ENCODE measurements at regions not wholly inside any gene's neighbourhood (a gene's known extent, or its start where the extent isn't known, plus 50 kb on each side); places are given as distances from the start of the nearest gene placed in this dataset.
"Not testable (repeated sequence)": the region's sequence is repeated elsewhere in the genome, so short reads cannot be mapped to it uniquely, and the experiment has no call there.

DNA sequence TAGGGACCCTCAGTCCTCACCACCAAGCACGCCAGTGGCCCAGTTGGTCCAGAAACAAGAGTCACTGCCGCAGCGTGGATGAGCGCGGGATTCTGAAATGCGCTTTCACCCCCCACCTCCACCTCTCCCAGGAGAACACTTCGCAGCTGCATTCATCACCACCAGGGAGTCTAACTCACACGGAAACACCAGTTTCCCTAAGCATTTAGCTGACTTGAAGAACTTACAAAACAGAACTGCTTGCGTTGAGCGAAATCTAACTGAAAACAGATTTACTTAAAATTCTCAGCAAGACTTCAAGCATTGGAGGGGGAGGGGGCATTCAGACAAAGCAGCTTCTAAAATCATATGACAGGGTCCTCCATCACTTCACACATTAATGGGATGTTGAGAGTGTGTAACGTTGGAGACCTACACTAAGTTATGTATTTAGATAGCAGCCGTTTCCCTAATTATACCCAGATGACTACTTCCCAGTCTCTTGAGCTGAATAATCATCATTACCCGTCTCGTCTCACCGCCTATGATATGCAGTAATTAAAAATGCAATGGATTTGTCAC lies 258.2 kb upstream of the IRS2 start:
- DNase-seq, result peak; percentile 64

DNA sequence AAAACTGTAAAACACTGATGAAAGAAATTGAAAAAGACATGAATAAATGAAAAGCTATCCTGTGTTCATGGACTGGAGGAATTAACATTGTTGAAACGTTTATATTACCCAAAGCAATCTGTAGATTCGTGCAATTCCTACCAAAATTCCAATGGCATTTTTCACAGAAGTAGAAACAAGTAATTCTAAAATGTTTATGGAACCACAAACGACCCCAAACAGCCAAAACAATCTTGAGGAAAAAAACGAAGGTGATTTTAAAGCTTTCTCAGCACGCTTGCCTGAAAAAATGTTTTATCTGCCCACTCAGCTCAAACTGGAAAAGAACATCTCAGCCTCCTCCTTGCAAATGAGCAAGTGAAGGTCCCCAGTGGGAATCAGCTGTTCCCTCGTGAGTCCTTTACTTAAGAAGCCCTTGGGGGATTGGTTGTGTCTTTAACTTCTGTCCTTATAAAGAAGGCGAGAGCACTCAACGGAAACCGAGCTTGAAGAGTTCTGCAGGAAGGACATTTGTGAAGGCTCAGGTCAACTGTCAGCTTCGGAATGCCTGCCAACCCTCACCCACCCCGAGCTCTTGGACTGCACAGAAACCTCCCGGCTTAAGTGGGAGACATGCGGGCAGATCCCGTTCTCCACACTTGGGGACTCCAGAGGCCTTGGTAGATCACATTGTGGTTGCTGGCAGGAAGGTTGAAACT lies 256.0 kb upstream of the IRS2 start:
- no peak for DNase-seq

- not testable (repeated sequence) for DNase-seq
Observed at GRCh38 chr13:110041638-110042037, 255.3 kb upstream of the IRS2 start.

- DNase-seq, result no peak
Observed at GRCh38 chr13:110037925-110038573, 251.7 kb upstream of the IRS2 start.

- no peak for DNase-seq
Observed at GRCh38 chr13:110036060-110036459, 249.7 kb upstream of the IRS2 start.

- DNase-seq, result no peak
Observed at GRCh38 chr13:110034031-110034549, 247.7 kb upstream of the IRS2 start.

DNA sequence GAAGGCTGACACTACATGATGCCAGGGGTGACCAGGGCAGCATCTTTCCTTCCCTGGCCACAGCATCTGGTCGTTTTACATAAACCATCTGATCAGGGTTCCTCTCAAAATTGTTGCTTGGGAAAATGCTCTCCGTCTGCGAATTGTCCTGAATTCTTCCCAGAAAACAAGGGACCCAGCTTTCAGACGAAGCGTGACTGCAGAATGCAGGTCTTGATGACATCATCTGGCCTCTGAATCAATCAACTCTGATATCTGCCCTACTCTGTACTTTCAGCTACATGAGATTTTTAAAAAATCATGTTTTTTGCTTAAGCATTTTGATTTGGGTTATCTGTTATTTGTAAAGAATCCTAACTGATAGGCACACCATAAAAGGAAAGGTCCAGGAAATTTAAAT lies 246.6 kb upstream of the IRS2 start:
- DNase-seq, result no peak

- DNase-seq, result no peak
Observed at GRCh38 chr13:110030394-110030928, 244.1 kb upstream of the IRS2 start.

- DNase-seq, result no peak
Observed at GRCh38 chr13:110028838-110029621, 242.6 kb upstream of the IRS2 start.

DNA sequence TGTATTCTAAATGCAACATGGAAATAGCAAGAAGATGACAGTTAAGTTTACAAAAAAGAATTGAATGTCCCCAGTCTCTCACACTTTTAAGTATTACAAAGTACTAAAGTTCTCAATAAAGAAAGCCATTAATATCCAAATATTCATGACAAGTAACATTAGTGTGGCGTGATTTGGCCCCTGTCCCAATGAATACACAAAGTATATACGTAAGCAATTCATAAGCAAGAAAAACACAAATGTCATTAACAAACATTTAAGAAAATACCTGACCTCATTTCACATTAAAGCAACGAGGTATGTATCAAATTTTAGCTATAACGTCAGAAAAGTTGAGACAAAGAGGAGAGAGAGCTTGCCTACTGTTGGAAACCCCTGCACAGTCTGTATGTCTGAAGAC lies 241.9 kb upstream of the IRS2 start:
- no peak for DNase-seq

GRCh38 chr13:110027470-110028240 lies 241.3 kb upstream of the IRS2 start:
- no peak for DNase-seq

- DNase-seq, result no peak
Observed at GRCh38 chr13:110024645-110024980, 238.2 kb upstream of the IRS2 start.

- peak; percentile 67 for DNase-seq
Observed at GRCh38 chr13:110023729-110024644, 237.6 kb upstream of the IRS2 start.

GRCh38 chr13:110018009-110018408 lies 231.6 kb upstream of the IRS2 start:
- no peak for DNase-seq

DNA sequence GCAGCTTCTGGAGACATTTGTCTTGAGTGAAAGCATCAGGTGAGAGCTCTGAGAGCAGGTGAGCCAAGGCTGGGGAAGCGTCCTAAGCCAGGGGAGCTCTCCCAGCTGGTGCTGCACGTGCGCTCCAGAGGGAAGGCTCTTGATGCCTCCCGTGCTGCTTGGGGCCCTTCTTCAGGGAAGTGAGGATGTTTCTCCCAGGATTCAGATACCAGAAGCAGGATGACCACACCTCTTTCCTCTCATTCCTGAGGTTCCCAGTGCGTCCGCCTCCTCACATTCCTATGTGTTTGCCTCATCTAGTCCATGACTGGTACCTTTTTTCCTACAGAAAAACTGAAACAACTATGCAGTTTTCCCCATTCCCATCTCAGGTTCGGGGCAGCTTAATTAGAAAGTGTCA lies 231.0 kb upstream of the IRS2 start:
- DNase-seq, result no peak

- DNase-seq, result peak; percentile 59
Observed at GRCh38 chr13:110015253-110015652, 228.9 kb upstream of the IRS2 start.

DNA sequence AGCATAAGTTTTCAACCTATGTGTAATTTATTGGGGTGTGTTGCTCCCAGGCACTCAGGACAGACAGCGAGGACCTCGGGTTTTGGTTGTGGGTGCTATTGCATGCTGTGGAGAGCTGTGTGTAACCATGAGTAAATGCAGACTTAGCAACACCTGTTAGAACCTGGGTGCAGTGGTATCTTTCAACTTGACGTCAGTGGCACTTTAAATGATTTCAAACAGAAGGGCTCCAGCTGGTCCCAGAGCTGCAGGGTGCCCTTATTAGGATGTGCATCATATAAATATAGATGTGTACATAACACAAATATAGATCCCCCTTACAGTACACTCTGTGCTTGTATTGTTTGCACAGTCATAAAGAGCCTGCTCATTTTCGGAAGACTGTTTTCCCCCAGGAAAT lies 228.3 kb upstream of the IRS2 start:
- DNase-seq, result peak; percentile 79

DNA sequence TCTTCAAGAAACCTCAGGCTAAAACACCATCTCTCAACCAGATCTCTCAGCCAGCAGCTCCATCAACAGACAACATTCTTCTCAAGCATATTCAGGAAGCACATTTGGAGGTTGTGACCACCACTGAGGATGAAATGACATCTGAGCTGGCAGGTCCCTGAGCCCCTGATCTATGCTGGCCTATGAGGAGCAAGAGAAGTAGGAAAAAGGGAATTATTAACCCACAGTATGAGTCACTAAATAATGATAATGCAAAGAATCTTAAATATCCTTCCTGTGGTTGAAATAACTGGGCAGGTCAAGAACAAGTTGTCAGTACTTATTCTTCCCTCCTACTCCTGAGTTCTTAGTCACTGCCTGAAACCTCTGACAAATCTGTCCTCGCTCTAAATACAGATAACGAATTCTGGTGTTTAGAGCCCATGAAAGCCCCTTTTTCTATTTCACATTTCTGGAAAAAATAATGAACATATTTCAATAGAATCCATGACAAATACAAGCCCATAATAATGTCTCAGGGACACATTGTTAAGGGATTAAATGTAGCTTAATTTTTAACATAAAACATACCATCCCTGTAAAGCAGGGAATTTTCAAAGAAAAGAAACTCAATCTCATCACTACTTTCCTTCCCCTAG lies 225.8 kb upstream of the IRS2 start:
- no peak for DNase-seq

DNA sequence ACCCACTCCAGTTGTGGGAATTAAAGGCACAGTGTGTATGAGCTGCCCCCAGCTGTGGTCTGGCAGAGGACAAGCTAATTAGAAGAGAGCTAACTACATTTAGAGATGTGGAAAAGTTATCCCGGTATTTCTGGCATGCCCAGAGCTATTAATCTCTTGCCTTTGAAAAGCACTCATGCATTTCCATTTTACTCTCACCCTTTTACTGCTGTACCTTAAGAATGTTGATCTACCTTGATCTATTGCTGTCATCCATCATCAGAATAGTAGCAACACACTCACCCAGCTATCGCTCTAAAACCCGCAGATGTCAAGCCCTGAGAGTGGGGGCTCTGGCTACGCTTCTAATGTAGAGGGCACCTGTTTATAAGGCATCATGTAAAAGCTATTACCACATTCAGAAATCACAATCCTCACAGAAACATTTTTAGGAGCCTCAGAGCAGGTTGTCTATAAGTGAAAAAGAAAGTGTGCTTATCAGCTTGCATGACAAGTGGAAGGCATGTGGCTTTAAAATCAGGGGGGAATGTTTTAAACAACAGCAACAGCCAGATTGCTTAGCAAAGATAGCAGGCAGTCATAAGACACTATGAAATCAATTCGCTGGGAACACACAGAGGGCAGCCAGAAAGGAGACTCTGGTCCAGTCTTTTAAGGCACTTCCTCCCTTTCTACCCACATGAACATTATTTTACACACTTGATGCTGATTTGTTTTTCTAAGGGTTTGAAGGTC lies 224.2 kb upstream of the IRS2 start:
- DNase-seq, result no peak

DNA sequence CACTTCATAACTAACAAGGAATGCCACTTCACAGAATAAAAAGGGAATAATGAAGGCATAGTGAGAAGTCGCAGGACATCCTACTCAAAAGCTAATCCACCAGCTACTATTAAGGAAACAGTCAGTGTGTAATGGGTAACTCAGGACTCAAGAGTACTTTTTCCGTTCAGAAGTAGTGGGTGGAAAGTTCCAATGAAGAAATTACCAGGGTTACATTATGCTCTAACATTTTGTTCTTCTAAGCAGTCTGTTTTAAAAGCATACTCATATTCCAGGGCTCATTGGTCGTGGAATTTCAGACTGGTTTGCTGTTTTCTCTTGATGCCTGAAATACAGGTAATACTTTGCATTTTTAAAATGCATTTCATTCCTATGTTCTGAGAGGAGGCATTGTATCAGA lies 222.4 kb upstream of the IRS2 start:
- no peak for DNase-seq

Measured in NCI-H1092 (cell line).